BE2C (cell line): ENCODE measurements at regions not wholly inside any gene's neighbourhood (a gene's known extent, or its start where the extent isn't known, plus 50 kb on each side); places are given as distances from the start of the nearest gene placed in this dataset.
"Not testable (repeated sequence)": the region's sequence is repeated elsewhere in the genome, so short reads cannot be mapped to it uniquely, and the experiment has no call there.

Source experiments
- DNase-seq: peaks from one replicate; pipeline ENCODE4 v3.0.0-alpha.2; 2020
- H3K27me3 ChIP-seq: fragments of 250-450 bp; sonication (Bioruptor Pico); 2 replicates; pipeline ENCODE4 v1.5.1; 2020; ENCODE audit warnings: mild to moderate bottlenecking
- H3K36me3 ChIP-seq: fragments of 250-450 bp; sonication (Bioruptor Pico); 2 replicates; pipeline ENCODE4 v1.5.1; 2020; ENCODE audit warnings: mild to moderate bottlenecking
- H3K4me1 ChIP-seq: fragments of 250-450 bp; sonication (Bioruptor Pico); 2 replicates; pipeline ENCODE4 v1.5.1; 2020
- H3K4me3 ChIP-seq: 2 replicates; pipeline ENCODE4 v1.5.1; 2011; ENCODE audit warnings: low read depth, low read length
- H3K9me3 ChIP-seq: fragments of 250-450 bp; sonication (Bioruptor Pico); 2 replicates; pipeline ENCODE4 v1.5.1; 2020
- CTCF ChIP-seq: IDR thresholded peaks from 2 replicates; pipeline ENCODE4 v1.5.1; 2012; ENCODE audit warnings: mild to moderate bottlenecking, low read depth, low read length

GRCh38 chr3:153976891-153977554, 144.2 kb upstream of the ARHGEF26 start:
- Histone ChIP-seq H3K36me3 (no peaks in the 10 kb centered on the region), H3K4me3 (no peak overlapping the region), H3K4me1 (no peaks in the 10 kb centered on the region), H3K27me3 (no peaks in the 10 kb centered on the region), H3K9me3 (no peaks in the 10 kb centered on the region)
- no peak for TF ChIP-seq CTCF
- no peak for DNase-seq

- no peak for TF ChIP-seq CTCF
- no peak overlapping the region for H3K4me3 ChIP-seq
- H3K9me3 ChIP-seq = no peaks in the 10 kb centered on the region
- DNase-seq = no peak
- no peaks in the 10 kb centered on the region for H3K36me3 ChIP-seq
- no peaks in the 10 kb centered on the region for H3K27me3 ChIP-seq
- no peaks in the 10 kb centered on the region for H3K4me1 ChIP-seq
Observed at GRCh38 chr3:153978006-153978405, 143.2 kb upstream of the ARHGEF26 start.

- Histone ChIP-seq H3K4me3 (no peak overlapping the region), H3K9me3 (no peaks in the 10 kb centered on the region), H3K4me1 (no peaks in the 10 kb centered on the region), H3K27me3 (no peaks in the 10 kb centered on the region), H3K36me3 (no peaks in the 10 kb centered on the region)
- DNase-seq = no peak
- no peak for TF ChIP-seq CTCF
Observed at GRCh38 chr3:153979418-153980251, 141.6 kb upstream of the ARHGEF26 start.

GRCh38 chr3:153980252-153980590, 141.0 kb upstream of the ARHGEF26 start:
- Histone ChIP-seq H3K27me3 (no peaks in the 10 kb centered on the region), H3K4me3 (no peak overlapping the region), H3K36me3 (no peaks in the 10 kb centered on the region), H3K9me3 (no peaks in the 10 kb centered on the region), H3K4me1 (no peaks in the 10 kb centered on the region)
- no peak for DNase-seq
- no peak for TF ChIP-seq CTCF

- not testable (repeated sequence) for DNase-seq, H3K4me3 ChIP-seq, H3K9me3 ChIP-seq, H3K4me1 ChIP-seq, H3K36me3 ChIP-seq, H3K27me3 ChIP-seq
- TF ChIP-seq CTCF = 0 out of 2 replicates have a peak, but pooled peaks have one; percentile 14
Observed at GRCh38 chr3:153997364-153997763, 123.8 kb upstream of the ARHGEF26 start.

- no peak for TF ChIP-seq CTCF
- no peaks in the 10 kb centered on the region for H3K4me1 ChIP-seq
- no peak for DNase-seq
- H3K27me3 ChIP-seq = no peaks in the 10 kb centered on the region
- no peaks in the 10 kb centered on the region for H3K9me3 ChIP-seq
- no peak overlapping the region for H3K4me3 ChIP-seq
- no peaks in the 10 kb centered on the region for H3K36me3 ChIP-seq
Observed at GRCh38 chr3:154003649-154004048, 117.5 kb upstream of the ARHGEF26 start.
